ENCODE measurements at regions not wholly inside any gene's neighbourhood (a gene's known extent, or its start where the extent isn't known, plus 50 kb on each side); places are given as distances from the start of the nearest gene placed in this dataset.
"Not testable (repeated sequence)": the region's sequence is repeated elsewhere in the genome, so short reads cannot be mapped to it uniquely, and the experiment has no call there.

- H2AFZ ChIP-seq (ENCODE audit: low read length): no peak overlapping the region
- H3F3A ChIP-seq (ENCODE audit: low read depth): no peaks in the 10 kb centered on the region
- H3K4me2 ChIP-seq (ENCODE audit: low read depth, low read length, poor library complexity, severe bottlenecking): no peak overlapping the region
- no peaks in the 10 kb centered on the region for H3K36me3 ChIP-seq (ENCODE audit: insufficient read depth, low read length)
- H3K4me1 ChIP-seq (ENCODE audit: insufficient read depth, low read length, poor library complexity, severe bottlenecking): peaks cover 9% of the 10 kb centered on the region
- no peak overlapping the region for H3K9ac ChIP-seq (ENCODE audit: low read depth, low read length, poor library complexity, severe bottlenecking)
- TF ChIP-seq CTCF (conservative IDR thresholded peaks at IDR 0.05; ENCODE audit: low read length): peak; percentile 16; the same call in 1 of the 2 replicates
- no peak for TF ChIP-seq EZH2phosphoT487 (IDR thresholded peaks at IDR 0.05; ENCODE audit: borderline replicate concordance)
- no peaks in the 10 kb centered on the region for H3K9me2 ChIP-seq (replicated peaks; ENCODE audit: low read depth, low read length)
- no peaks in the 10 kb centered on the region for H3K27me3 ChIP-seq (ENCODE audit: insufficient read depth, low read length, poor library complexity, severe bottlenecking)
- no peaks in the 10 kb centered on the region for H4K20me1 ChIP-seq (ENCODE audit: insufficient read depth, low read length, poor library complexity, severe bottlenecking)
- no peaks in the 10 kb centered on the region for H3K9me3 ChIP-seq (ENCODE audit: insufficient read depth, low read depth, low read length)
- H3K4me3 ChIP-seq (ENCODE audit: low read length, poor library complexity, severe bottlenecking): no peak overlapping the region
- H3K79me2 ChIP-seq (ENCODE audit: insufficient read depth, low read length): no peaks in the 10 kb centered on the region
Measured at GRCh38 chr1:192879406-192879805, 70.6 kb downstream of the RGS2 start.

DNA sequence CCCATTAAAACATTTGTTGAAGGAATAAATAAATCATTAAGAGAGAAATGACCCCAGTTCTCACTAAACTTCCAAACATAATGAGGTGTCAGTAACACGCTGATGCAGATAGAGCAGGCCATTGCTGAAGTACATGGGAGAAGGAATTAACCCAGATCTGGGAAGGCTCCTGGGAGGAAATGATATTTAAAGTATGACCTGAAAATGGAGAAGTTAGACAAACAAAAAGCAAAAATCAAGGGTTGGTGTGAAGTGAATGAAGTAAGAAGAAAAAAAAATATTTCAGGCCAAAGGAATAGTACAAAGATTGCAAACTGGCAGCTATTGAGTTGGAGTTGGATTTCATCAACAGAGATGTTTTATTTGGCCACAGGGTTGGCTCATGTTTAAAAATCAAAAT is 71.4 kb downstream of the RGS2 start:
- Histone ChIP-seq H3K4me2 (ENCODE audit: low read depth, low read length, poor library complexity, severe bottlenecking) (no peak overlapping the region), H3K9me3 (ENCODE audit: insufficient read depth, low read depth, low read length) (no peaks in the 10 kb centered on the region), H3K36me3 (ENCODE audit: insufficient read depth, low read length) (no peaks in the 10 kb centered on the region), H3K27me3 (ENCODE audit: insufficient read depth, low read length, poor library complexity, severe bottlenecking) (no peaks in the 10 kb centered on the region), H3K9me2 (replicated peaks; ENCODE audit: low read depth, low read length) (no peaks in the 10 kb centered on the region), H3K4me1 (ENCODE audit: insufficient read depth, low read length, poor library complexity, severe bottlenecking) (peaks cover 9% of the 10 kb centered on the region), H3K79me2 (ENCODE audit: insufficient read depth, low read length) (no peaks in the 10 kb centered on the region), H3K4me3 (ENCODE audit: low read length, poor library complexity, severe bottlenecking) (no peak overlapping the region), H4K20me1 (ENCODE audit: insufficient read depth, low read length, poor library complexity, severe bottlenecking) (no peaks in the 10 kb centered on the region), H2AFZ (ENCODE audit: low read length) (no peak overlapping the region), H3F3A (ENCODE audit: low read depth) (no peaks in the 10 kb centered on the region), H3K9ac (ENCODE audit: low read depth, low read length, poor library complexity, severe bottlenecking) (no peak overlapping the region)
- TF ChIP-seq CTCF (conservative IDR thresholded peaks at IDR 0.05; ENCODE audit: low read length) (no peak), EZH2phosphoT487 (IDR thresholded peaks at IDR 0.05; ENCODE audit: borderline replicate concordance) (no peak)

GRCh38 chr1:192884241-192884640 is 75.4 kb downstream of the RGS2 start:
- TF ChIP-seq EZH2phosphoT487 (IDR thresholded peaks at IDR 0.05; ENCODE audit: borderline replicate concordance) (no peak), CTCF (conservative IDR thresholded peaks at IDR 0.05; ENCODE audit: low read length) (no peak)
- Histone ChIP-seq H3K79me2 (ENCODE audit: insufficient read depth, low read length) (no peaks in the 10 kb centered on the region), H3K36me3 (ENCODE audit: insufficient read depth, low read length) (no peaks in the 10 kb centered on the region), H3K9ac (ENCODE audit: low read depth, low read length, poor library complexity, severe bottlenecking) (no peak overlapping the region), H3K4me2 (ENCODE audit: low read depth, low read length, poor library complexity, severe bottlenecking) (no peak overlapping the region), H3K4me3 (ENCODE audit: low read length, poor library complexity, severe bottlenecking) (no peak overlapping the region), H3K9me2 (replicated peaks; ENCODE audit: low read depth, low read length) (no peaks in the 10 kb centered on the region), H3K9me3 (ENCODE audit: insufficient read depth, low read depth, low read length) (no peaks in the 10 kb centered on the region), H4K20me1 (ENCODE audit: insufficient read depth, low read length, poor library complexity, severe bottlenecking) (no peaks in the 10 kb centered on the region), H3K4me1 (ENCODE audit: insufficient read depth, low read length, poor library complexity, severe bottlenecking) (no peaks in the 10 kb centered on the region), H3F3A (ENCODE audit: low read depth) (no peaks in the 10 kb centered on the region), H3K27me3 (ENCODE audit: insufficient read depth, low read length, poor library complexity, severe bottlenecking) (no peaks in the 10 kb centered on the region), H2AFZ (ENCODE audit: low read length) (no peak overlapping the region)

GRCh38 chr1:192885387-192885786 is 76.5 kb downstream of the RGS2 start:
- H3K9me3 ChIP-seq (ENCODE audit: insufficient read depth, low read depth, low read length): not testable (repeated sequence)

More at GRCh38 chr1:192885387-192885786, 76.5 kb downstream of the RGS2 start:
- H3K4me2 ChIP-seq (ENCODE audit: low read depth, low read length, poor library complexity, severe bottlenecking); H3F3A ChIP-seq (ENCODE audit: low read depth); H3K36me3 ChIP-seq (ENCODE audit: insufficient read depth, low read length); H4K20me1 ChIP-seq (ENCODE audit: insufficient read depth, low read length, poor library complexity, severe bottlenecking); H3K27me3 ChIP-seq (ENCODE audit: insufficient read depth, low read length, poor library complexity, severe bottlenecking); H3K4me1 ChIP-seq (ENCODE audit: insufficient read depth, low read length, poor library complexity, severe bottlenecking); H3K9ac ChIP-seq (ENCODE audit: low read depth, low read length, poor library complexity, severe bottlenecking); H3K4me3 ChIP-seq (ENCODE audit: low read length, poor library complexity, severe bottlenecking); H3K79me2 ChIP-seq (ENCODE audit: insufficient read depth, low read length); H3K9me2 ChIP-seq (replicated peaks; ENCODE audit: low read depth, low read length); H2AFZ ChIP-seq (ENCODE audit: low read length): not testable (repeated sequence)

All from Loucy (cell line).